SK-N-MC (cell line): ENCODE measurements at regions not wholly inside any gene's neighbourhood (a gene's known extent, or its start where the extent isn't known, plus 50 kb on each side); places are given as distances from the start of the nearest gene placed in this dataset.
"Not testable (repeated sequence)": the region's sequence is repeated elsewhere in the genome, so short reads cannot be mapped to it uniquely, and the experiment has no call there.

Source experiments
- DNase-seq: peaks from one replicate; pipeline ENCODE4 v3.0.0-alpha.2; 2011; ENCODE audit warnings: low read depth, low spot score
- H3K27ac ChIP-seq: fragments of 200-600 bp; sonication (generic); 2 replicates; pipeline ENCODE4 v1.5.1; 2016; ENCODE audit warnings: mixed run types
- H3K36me3 ChIP-seq: fragments of 200-600 bp; sonication (generic); 2 replicates; pipeline ENCODE4 v1.6.1; 2017; ENCODE audit warnings: antibody characterized with exemption, low read length, mixed read lengths; ENCODE audit not compliant: insufficient read depth
- H3K4me3 ChIP-seq: fragments of 200-600 bp; sonication (generic); 2 replicates; pipeline ENCODE4 v1.5.1; 2016
- H3K9ac ChIP-seq: fragments of 200-600 bp; sonication (generic); 2 replicates; pipeline ENCODE4 v1.8.0; 2017; ENCODE audit warnings: mixed run types, mixed read lengths; ENCODE audit not compliant: insufficient read length
- H3K9me3 ChIP-seq: fragments of 200-600 bp; sonication (generic); 2 replicates; pipeline ENCODE4 v1.6.1; 2017; ENCODE audit warnings: low read depth, mild to moderate bottlenecking, antibody characterized with exemption, low read length, moderate library complexity, mixed read lengths
- EZH2 ChIP-seq: fragments of 200-600 bp; sonication (generic); IDR thresholded peaks from one replicate; pipeline ENCODE4 v1.6.1; 2017; ENCODE audit warnings: antibody characterized with exemption
- FOXP2 ChIP-seq: optimal IDR thresholded peaks from 2 replicates; pipeline ENCODE3; 2011; ENCODE audit warnings: mild to moderate bottlenecking, moderate library complexity; ENCODE audit not compliant: insufficient read depth; ENCODE audit errors: extremely low read length, control extremely low read depth
- POLR2AphosphoS5 ChIP-seq: IDR thresholded peaks from 2 replicates; pipeline ENCODE4 v1.6.1; 2012; ENCODE audit warnings: mild to moderate bottlenecking, low read depth, low read length, borderline replicate concordance

GRCh38 chr5:116961021-116961420 is 386.4 kb upstream of the SEMA6A start:
- no peak for DNase-seq
- H3K27ac ChIP-seq = no peak overlapping the region
- H3K4me3 ChIP-seq = no peak overlapping the region
- H3K9me3 ChIP-seq = no peaks in the 10 kb centered on the region
- TF ChIP-seq FOXP2 (no peak), POLR2AphosphoS5 (no peak), EZH2 (no peak)
- H3K9ac ChIP-seq = no peak overlapping the region
- no peaks in the 10 kb centered on the region for H3K36me3 ChIP-seq

GRCh38 chr5:116959843-116960242 is 385.2 kb upstream of the SEMA6A start:
- TF ChIP-seq POLR2AphosphoS5 = no peak
- TF ChIP-seq FOXP2 = no peak
- no peak for TF ChIP-seq EZH2
- H3K9me3 ChIP-seq = no peaks in the 10 kb centered on the region
- no peak overlapping the region for H3K9ac ChIP-seq
- H3K36me3 ChIP-seq = no peaks in the 10 kb centered on the region
- no peak overlapping the region for H3K4me3 ChIP-seq
- H3K27ac ChIP-seq = no peak overlapping the region
- no peak for DNase-seq

- Histone ChIP-seq H3K27ac (no peak overlapping the region), H3K9me3 (no peaks in the 10 kb centered on the region), H3K4me3 (no peak overlapping the region), H3K9ac (no peak overlapping the region), H3K36me3 (no peaks in the 10 kb centered on the region)
- TF ChIP-seq POLR2AphosphoS5 = no peak
- no peak for TF ChIP-seq FOXP2
- TF ChIP-seq EZH2 = no peak
- DNase-seq = no peak
These were observed 378.8 kb upstream of the SEMA6A start for GRCh38 chr5:116953251-116953930.

GRCh38 chr5:116951219-116951618 is 376.6 kb upstream of the SEMA6A start:
- no peak for TF ChIP-seq EZH2
- no peak for TF ChIP-seq FOXP2
- TF ChIP-seq POLR2AphosphoS5 = no peak

GRCh38 chr5:116947691-116948528 is 373.3 kb upstream of the SEMA6A start:
- TF ChIP-seq POLR2AphosphoS5 = no peak
- TF ChIP-seq FOXP2 = no peak
- no peak for TF ChIP-seq EZH2
- no peak overlapping the region for H3K27ac ChIP-seq
- H3K9me3 ChIP-seq = no peaks in the 10 kb centered on the region
- H3K4me3 ChIP-seq = no peak overlapping the region
- no peak for DNase-seq
- no peak overlapping the region for H3K9ac ChIP-seq
- H3K36me3 ChIP-seq = no peaks in the 10 kb centered on the region

More at GRCh38 chr5:116951219-116951618, 376.6 kb upstream of the SEMA6A start:
- no peak for DNase-seq
- no peak overlapping the region for H3K4me3 ChIP-seq
- H3K27ac ChIP-seq = no peak overlapping the region
- H3K9me3 ChIP-seq = no peaks in the 10 kb centered on the region
- no peak overlapping the region for H3K9ac ChIP-seq
- H3K36me3 ChIP-seq = no peaks in the 10 kb centered on the region

GRCh38 chr5:116945613-116946382 is 371.2 kb upstream of the SEMA6A start:
- H3K27ac ChIP-seq, H3K36me3 ChIP-seq, H3K9ac ChIP-seq, H3K4me3 ChIP-seq, DNase-seq, H3K9me3 ChIP-seq: not testable (repeated sequence)

- peak; percentile 73 for DNase-seq
- TF ChIP-seq FOXP2 (no peak), POLR2AphosphoS5 (no peak), EZH2 (no peak)
- Histone ChIP-seq H3K9ac (no peak overlapping the region), H3K4me3 (no peak overlapping the region), H3K27ac (no peak overlapping the region), H3K9me3 (no peaks in the 10 kb centered on the region), H3K36me3 (no peaks in the 10 kb centered on the region)
These were observed 369.6 kb upstream of the SEMA6A start for GRCh38 chr5:116944183-116944582.

GRCh38 chr5:116942622-116943021 is 368.0 kb upstream of the SEMA6A start:
- Histone ChIP-seq H3K9ac (no peak overlapping the region), H3K9me3 (no peaks in the 10 kb centered on the region), H3K36me3 (no peaks in the 10 kb centered on the region), H3K4me3 (no peak overlapping the region), H3K27ac (no peak overlapping the region)
- no peak for DNase-seq
- TF ChIP-seq POLR2AphosphoS5 (no peak), FOXP2 (no peak), EZH2 (no peak)
